Vagina (tissue), 2 donors: ENCODE measurements at regions not wholly inside any gene's neighbourhood (a gene's known extent, or its start where the extent isn't known, plus 50 kb on each side); places are given as distances from the start of the nearest gene placed in this dataset.

Experiments used
- CTCF ChIP-seq, 3 experiments: fragments of 450-650 bp in 2 of 3; fragments of 200-600 bp in 1 of 3; sonication (generic) in 1 of 3; IDR thresholded peaks; one replicate each; pipeline ENCODE4 v1.5.1; 2017 to 2019; ENCODE audit warnings: antibody characterized with exemption in 3 of 3, mild to moderate bottlenecking in 2 of 3, moderate library complexity in 2 of 3
- POLR2AphosphoS5 ChIP-seq, 2 donors: sonication (generic); formaldehyde crosslinking; IDR thresholded peaks; one replicate each; pipeline ENCODE4 v1.9.0; 2017; ENCODE audit warnings: antibody characterized with exemption in 2 of 2, mild to moderate bottlenecking in 2 of 2, low read depth in 1 of 2; ENCODE audit not compliant: insufficient read depth in 1 of 2

- TF ChIP-seq CTCF (IDR thresholded peaks at IDR 0.05) (no peak), POLR2AphosphoS5 (IDR thresholded peaks at IDR 0.05; ENCODE audit: insufficient read depth in 1 of 2, low read depth in 1 of 2) (no peak)
These were observed 62.0 kb upstream of the RNF32 start for GRCh38 chr7:156578578-156578940.
